IPS DF 19.7 (cell line): ENCODE measurements at regions not wholly inside any gene's neighbourhood (a gene's known extent, or its start where the extent isn't known, plus 50 kb on each side); places are given as distances from the start of the nearest gene placed in this dataset.

Experiments used
- DNase-seq: peaks from one replicate; pipeline ENCODE4 v3.0.0-alpha.2; 2013; ENCODE audit warnings: low read depth, low spot score

- DNase-seq, result no peak
These were observed 59.7 kb upstream of the LMO1 start for GRCh38 chr11:8323161-8323935.

- DNase-seq, result no peak
These were observed 58.2 kb upstream of the LMO1 start for GRCh38 chr11:8321876-8322275.

- DNase-seq, result no peak
These were observed 56.4 kb upstream of the LMO1 start for GRCh38 chr11:8320076-8320475.

- no peak for DNase-seq
These were observed 54.9 kb upstream of the LMO1 start for GRCh38 chr11:8318536-8318935.

- DNase-seq, result no peak
These were observed 53.5 kb upstream of the LMO1 start for GRCh38 chr11:8317159-8317558.

- DNase-seq, result no peak
These were observed 52.3 kb upstream of the LMO1 start for GRCh38 chr11:8315954-8316353.

- DNase-seq, result no peak
These were observed 51.8 kb upstream of the LMO1 start for GRCh38 chr11:8315463-8315862.

- DNase-seq, result no peak
These were observed 51.2 kb upstream of the LMO1 start for GRCh38 chr11:8314916-8315315.

- no peak for DNase-seq
These were observed 49.9 kb upstream of the LMO1 start for GRCh38 chr11:8313504-8314090.
